ENCODE measurements at regions not wholly inside any gene's neighbourhood (a gene's known extent, or its start where the extent isn't known, plus 50 kb on each side); places are given as distances from the start of the nearest gene placed in this dataset.
A peak's percentile ranks its signal among the peaks of the same experiment; 100 is the strongest.

GRCh38 chr10:35707642-35708425, 65.7 kb upstream of the FZD8 start:
- Histone ChIP-seq H3K9me3 (ENCODE audit: control insufficient read depth, low read length) (no peaks in the 10 kb centered on the region), H3K27me3 (ENCODE audit: control insufficient read depth, insufficient read depth) (no peaks in the 10 kb centered on the region), H3K4me3 (ENCODE audit: low read length) (no peak overlapping the region), H3K27ac (ENCODE audit: low read length) (no peak overlapping the region), H3K4me1 (ENCODE audit: control insufficient read depth, insufficient read depth, low read length) (no peaks in the 10 kb centered on the region)
- DNase-seq (no peak), ATAC-seq (no peak)
- intact Hi-C loops (cut with DNase I): no loop called here
- WGBS: 91% methylated on average over 2 of the region's 2 CpGs

GRCh38 chr10:35706959-35707358, 64.9 kb upstream of the FZD8 start:
- Histone ChIP-seq H3K4me1 (ENCODE audit: control insufficient read depth, insufficient read depth, low read length) (no peaks in the 10 kb centered on the region), H3K27me3 (ENCODE audit: control insufficient read depth, insufficient read depth) (no peaks in the 10 kb centered on the region), H3K4me3 (ENCODE audit: low read length) (no peak overlapping the region), H3K9me3 (ENCODE audit: control insufficient read depth, low read length) (no peaks in the 10 kb centered on the region), H3K27ac (ENCODE audit: low read length) (no peak overlapping the region)
- DNase-seq (no peak), ATAC-seq (no peak)
- intact Hi-C loops (cut with DNase I): no loop called here
- WGBS: 95% methylated on average over 3 of the region's 3 CpGs

GRCh38 chr10:35705671-35706070, 63.6 kb upstream of the FZD8 start:
- Histone ChIP-seq H3K9me3 (ENCODE audit: control insufficient read depth, low read length) (no peaks in the 10 kb centered on the region), H3K27ac (ENCODE audit: low read length) (no peak overlapping the region), H3K27me3 (ENCODE audit: control insufficient read depth, insufficient read depth) (no peaks in the 10 kb centered on the region), H3K4me3 (ENCODE audit: low read length) (no peak overlapping the region), H3K4me1 (ENCODE audit: control insufficient read depth, insufficient read depth, low read length) (no peaks in the 10 kb centered on the region)
- DNase-seq (no peak), ATAC-seq (no peak)
- intact Hi-C loops (cut with DNase I): no loop called here
- WGBS: 91% methylated on average over 2 of the region's 2 CpGs

DNA sequence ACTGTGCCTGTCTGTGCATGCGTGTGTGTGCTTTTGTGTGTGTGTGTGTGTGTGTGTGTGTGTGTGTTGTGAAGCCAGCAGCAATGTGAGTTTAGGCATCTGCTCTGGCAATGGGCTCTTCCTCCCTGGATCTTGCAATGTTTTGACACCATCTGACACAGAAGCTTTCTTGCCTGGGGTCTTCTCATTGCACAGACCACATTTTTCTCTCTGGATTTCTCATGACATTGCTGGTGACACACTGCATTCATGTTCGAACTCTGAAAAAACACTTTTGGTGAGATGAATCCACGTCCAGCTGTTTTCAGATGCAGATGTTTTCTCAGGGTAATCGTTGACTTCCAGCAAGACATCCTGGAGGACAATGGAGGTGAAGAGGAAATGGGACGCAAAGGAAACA, 63.0 kb upstream of the FZD8 start:
- no peaks in the 10 kb centered on the region for H3K9me3 ChIP-seq (ENCODE audit: control insufficient read depth, low read length)
- DNase-seq: no peak
- no peaks in the 10 kb centered on the region for H3K27me3 ChIP-seq (ENCODE audit: control insufficient read depth, insufficient read depth)
- no peak for ATAC-seq
- 60% methylated on average over 5 of the region's 5 CpGs for WGBS
- intact Hi-C loops (cut with DNase I): no loop called here
- no peak overlapping the region for H3K27ac ChIP-seq (ENCODE audit: low read length)
- H3K4me3 ChIP-seq (ENCODE audit: low read length): no peak overlapping the region
- no peaks in the 10 kb centered on the region for H3K4me1 ChIP-seq (ENCODE audit: control insufficient read depth, insufficient read depth, low read length)

DNA sequence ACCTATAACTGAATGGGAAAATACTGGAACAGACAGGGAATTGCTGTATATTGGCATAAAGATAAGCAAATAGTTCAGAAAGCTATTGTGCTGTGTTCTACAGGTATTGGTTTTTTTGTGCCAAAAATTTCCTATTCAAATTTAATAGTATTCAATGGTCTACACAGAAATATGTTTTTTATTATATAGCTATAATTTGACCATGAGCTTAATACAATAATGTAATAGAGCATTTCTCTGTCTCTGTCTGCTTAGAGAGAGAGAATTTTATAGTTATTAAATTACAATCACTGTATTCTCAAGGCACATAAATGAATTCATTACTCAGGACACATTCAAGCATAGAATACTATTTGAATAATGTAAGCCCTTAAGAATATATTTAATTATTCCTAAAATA, 62.3 kb upstream of the FZD8 start:
- intact Hi-C loops (cut with DNase I): no loop called here
- DNase-seq (no peak), ATAC-seq (no peak)
- H3K4me3 ChIP-seq (ENCODE audit: low read length): no peak overlapping the region
- H3K27me3 ChIP-seq (ENCODE audit: control insufficient read depth, insufficient read depth): no peaks in the 10 kb centered on the region
- no peak overlapping the region for H3K27ac ChIP-seq (ENCODE audit: low read length)
- H3K9me3 ChIP-seq (ENCODE audit: control insufficient read depth, low read length): no peaks in the 10 kb centered on the region
- no peaks in the 10 kb centered on the region for H3K4me1 ChIP-seq (ENCODE audit: control insufficient read depth, insufficient read depth, low read length)

GRCh38 chr10:35700487-35700882, 58.4 kb upstream of the FZD8 start:
- WGBS: 90% methylated on average over 12 of the region's 12 CpGs

DNA sequence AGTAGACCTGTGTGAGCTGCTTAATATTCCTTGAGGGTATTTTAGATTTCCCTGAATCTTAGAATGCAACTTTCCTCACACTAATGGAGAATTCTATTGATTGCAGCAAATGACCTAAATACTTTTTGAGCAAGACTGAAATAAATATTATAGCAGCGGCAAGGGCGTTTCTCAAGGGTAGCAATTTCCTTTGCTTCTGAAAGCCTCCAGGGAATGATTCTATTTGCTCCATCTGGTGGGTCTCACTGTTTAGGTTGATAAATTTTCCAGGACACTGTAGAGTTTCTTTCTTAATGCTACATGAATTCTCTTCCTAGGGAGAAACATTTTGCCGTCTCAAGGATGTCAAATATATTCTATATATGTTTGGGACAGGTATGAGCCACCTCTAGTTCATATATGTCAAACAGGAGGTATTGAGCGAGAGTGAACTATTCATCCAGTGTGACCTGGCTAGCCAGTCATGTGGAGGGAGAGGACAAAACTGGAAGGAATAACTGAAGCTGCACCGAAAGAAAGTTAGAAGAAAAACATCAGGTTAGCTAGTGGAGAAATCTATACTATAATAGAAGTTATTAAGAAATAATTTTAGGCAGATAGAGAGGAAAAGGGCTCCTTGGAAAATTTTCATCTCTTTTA, 57.9 kb upstream of the FZD8 start:
- intact Hi-C loops (cut with DNase I): no loop called here
- DNase-seq (no peak), ATAC-seq (no peak)
- H3K27ac ChIP-seq (ENCODE audit: low read length): no peak overlapping the region
- no peaks in the 10 kb centered on the region for H3K27me3 ChIP-seq (ENCODE audit: control insufficient read depth, insufficient read depth)
- no peaks in the 10 kb centered on the region for H3K9me3 ChIP-seq (ENCODE audit: control insufficient read depth, low read length)
- H3K4me1 ChIP-seq (ENCODE audit: control insufficient read depth, insufficient read depth, low read length): no peaks in the 10 kb centered on the region
- WGBS: 83% methylated on average over 5 of the region's 5 CpGs
- H3K4me3 ChIP-seq (ENCODE audit: low read length): no peak overlapping the region

More at GRCh38 chr10:35700487-35700882, 58.4 kb upstream of the FZD8 start:
- H3K4me3 ChIP-seq (ENCODE audit: low read length): no peak overlapping the region
- no peaks in the 10 kb centered on the region for H3K27me3 ChIP-seq (ENCODE audit: control insufficient read depth, insufficient read depth)
- no peaks in the 10 kb centered on the region for H3K9me3 ChIP-seq (ENCODE audit: control insufficient read depth, low read length)
- H3K27ac ChIP-seq (ENCODE audit: low read length): no peak overlapping the region
- no peak for ATAC-seq
- H3K4me1 ChIP-seq (ENCODE audit: control insufficient read depth, insufficient read depth, low read length): no peaks in the 10 kb centered on the region
- intact Hi-C loops (cut with DNase I): no loop called here
- no peak for DNase-seq

- Histone ChIP-seq H3K27ac (ENCODE audit: low read length) (no peak overlapping the region), H3K4me3 (ENCODE audit: low read length) (no peak overlapping the region), H3K27me3 (ENCODE audit: control insufficient read depth, insufficient read depth) (no peaks in the 10 kb centered on the region), H3K4me1 (ENCODE audit: control insufficient read depth, insufficient read depth, low read length) (no peaks in the 10 kb centered on the region), H3K9me3 (ENCODE audit: control insufficient read depth, low read length) (no peaks in the 10 kb centered on the region)
- no peak for DNase-seq
- intact Hi-C loops (cut with DNase I): no loop called here
- 37% methylated on average over 5 of the region's 5 CpGs for WGBS
- peak in 1 of 2 donors; percentile 53 for ATAC-seq
Observed at GRCh38 chr10:35696392-35697287, 54.5 kb upstream of the FZD8 start.

DNA sequence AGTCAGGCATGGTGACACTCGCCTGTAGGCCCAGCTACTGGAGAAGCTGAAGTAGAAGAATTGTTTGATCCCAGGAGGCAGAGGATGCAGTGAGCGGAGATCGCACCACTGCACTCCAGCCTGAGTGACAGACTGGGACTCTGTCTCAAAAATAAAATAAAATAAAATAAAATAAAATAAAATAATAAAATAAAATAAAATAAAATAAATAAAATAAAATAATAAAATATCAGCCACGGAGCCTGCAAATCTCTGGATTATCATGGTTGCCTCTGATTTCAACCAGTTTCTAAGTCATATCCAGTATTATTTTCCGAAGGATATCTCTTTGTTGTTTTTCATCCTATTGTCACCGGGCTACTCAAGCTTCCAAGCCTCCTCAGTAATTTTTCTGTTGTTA, 51.7 kb upstream of the FZD8 start:
- intact Hi-C loops (cut with DNase I): no loop called here

More for the DNA sequence above, 51.7 kb upstream of the FZD8 start:
- WGBS: 96% methylated on average over 6 of the region's 6 CpGs
- no peaks in the 10 kb centered on the region for H3K27me3 ChIP-seq (ENCODE audit: control insufficient read depth, insufficient read depth)
- ATAC-seq: no peak
- no peak overlapping the region for H3K27ac ChIP-seq (ENCODE audit: low read length)
- no peaks in the 10 kb centered on the region for H3K4me1 ChIP-seq (ENCODE audit: control insufficient read depth, insufficient read depth, low read length)
- DNase-seq: no peak
- H3K4me3 ChIP-seq (ENCODE audit: low read length): no peak overlapping the region
- H3K9me3 ChIP-seq (ENCODE audit: control insufficient read depth, low read length): no peaks in the 10 kb centered on the region
